ENCODE measurements at regions not wholly inside any gene's neighbourhood (a gene's known extent, or its start where the extent isn't known, plus 50 kb on each side); places are given as distances from the start of the nearest gene placed in this dataset.

DNA sequence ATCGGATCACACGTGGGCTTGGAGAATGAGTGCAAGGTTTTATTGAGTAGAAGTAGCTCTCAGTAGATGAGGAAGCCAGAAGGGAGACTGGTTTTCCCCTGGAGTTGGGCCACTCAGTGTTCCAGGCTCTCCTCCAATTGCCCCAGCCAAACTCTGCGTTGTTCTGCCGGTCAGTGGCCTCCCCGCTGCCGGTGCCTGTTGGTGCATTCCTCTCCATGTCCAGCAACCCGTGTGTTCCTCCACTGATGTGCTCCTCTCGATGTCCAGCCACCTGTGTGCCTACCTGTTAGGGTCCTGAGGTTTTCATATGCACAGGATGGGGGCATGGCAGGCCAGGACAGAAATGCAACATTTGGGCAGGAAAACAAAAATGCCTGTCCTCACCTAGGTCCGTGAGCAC lies 888.0 kb upstream of the PTPRD start:
- TF ChIP-seq, protein P1, sequence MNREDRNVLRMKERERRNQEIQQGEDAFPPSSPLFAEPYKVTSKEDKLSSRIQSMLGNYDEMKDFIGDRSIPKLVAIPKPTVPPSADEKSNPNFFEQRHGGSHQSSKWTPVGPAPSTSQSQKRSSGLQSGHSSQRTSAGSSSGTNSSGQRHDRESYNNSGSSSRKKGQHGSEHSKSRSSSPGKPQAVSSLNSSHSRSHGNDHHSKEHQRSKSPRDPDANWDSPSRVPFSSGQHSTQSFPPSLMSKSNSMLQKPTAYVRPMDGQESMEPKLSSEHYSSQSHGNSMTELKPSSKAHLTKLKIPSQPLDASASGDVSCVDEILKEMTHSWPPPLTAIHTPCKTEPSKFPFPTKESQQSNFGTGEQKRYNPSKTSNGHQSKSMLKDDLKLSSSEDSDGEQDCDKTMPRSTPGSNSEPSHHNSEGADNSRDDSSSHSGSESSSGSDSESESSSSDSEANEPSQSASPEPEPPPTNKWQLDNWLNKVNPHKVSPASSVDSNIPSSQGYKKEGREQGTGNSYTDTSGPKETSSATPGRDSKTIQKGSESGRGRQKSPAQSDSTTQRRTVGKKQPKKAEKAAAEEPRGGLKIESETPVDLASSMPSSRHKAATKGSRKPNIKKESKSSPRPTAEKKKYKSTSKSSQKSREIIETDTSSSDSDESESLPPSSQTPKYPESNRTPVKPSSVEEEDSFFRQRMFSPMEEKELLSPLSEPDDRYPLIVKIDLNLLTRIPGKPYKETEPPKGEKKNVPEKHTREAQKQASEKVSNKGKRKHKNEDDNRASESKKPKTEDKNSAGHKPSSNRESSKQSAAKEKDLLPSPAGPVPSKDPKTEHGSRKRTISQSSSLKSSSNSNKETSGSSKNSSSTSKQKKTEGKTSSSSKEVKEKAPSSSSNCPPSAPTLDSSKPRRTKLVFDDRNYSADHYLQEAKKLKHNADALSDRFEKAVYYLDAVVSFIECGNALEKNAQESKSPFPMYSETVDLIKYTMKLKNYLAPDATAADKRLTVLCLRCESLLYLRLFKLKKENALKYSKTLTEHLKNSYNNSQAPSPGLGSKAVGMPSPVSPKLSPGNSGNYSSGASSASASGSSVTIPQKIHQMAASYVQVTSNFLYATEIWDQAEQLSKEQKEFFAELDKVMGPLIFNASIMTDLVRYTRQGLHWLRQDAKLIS (CRISPR knock-in tag; IDR thresholded peaks at IDR 0.05; ENCODE audit: borderline replicate concordance), result no peak
- TF ChIP-seq JUN (CRISPR knock-in tag; IDR thresholded peaks at IDR 0.05), result no peak
- TF ChIP-seq, protein P2, sequence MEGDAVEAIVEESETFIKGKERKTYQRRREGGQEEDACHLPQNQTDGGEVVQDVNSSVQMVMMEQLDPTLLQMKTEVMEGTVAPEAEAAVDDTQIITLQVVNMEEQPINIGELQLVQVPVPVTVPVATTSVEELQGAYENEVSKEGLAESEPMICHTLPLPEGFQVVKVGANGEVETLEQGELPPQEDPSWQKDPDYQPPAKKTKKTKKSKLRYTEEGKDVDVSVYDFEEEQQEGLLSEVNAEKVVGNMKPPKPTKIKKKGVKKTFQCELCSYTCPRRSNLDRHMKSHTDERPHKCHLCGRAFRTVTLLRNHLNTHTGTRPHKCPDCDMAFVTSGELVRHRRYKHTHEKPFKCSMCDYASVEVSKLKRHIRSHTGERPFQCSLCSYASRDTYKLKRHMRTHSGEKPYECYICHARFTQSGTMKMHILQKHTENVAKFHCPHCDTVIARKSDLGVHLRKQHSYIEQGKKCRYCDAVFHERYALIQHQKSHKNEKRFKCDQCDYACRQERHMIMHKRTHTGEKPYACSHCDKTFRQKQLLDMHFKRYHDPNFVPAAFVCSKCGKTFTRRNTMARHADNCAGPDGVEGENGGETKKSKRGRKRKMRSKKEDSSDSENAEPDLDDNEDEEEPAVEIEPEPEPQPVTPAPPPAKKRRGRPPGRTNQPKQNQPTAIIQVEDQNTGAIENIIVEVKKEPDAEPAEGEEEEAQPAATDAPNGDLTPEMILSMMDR (IDR thresholded peaks at IDR 0.05), result no peak
